RPMI8226 (cell line): ENCODE measurements at regions not wholly inside any gene's neighbourhood (a gene's known extent, or its start where the extent isn't known, plus 50 kb on each side); places are given as distances from the start of the nearest gene placed in this dataset.

Experiments used
- DNase-seq: peaks from one replicate; pipeline ENCODE4 v3.0.0-alpha.2; 2015

GRCh38 chr10:83945982-83946718, 193.2 kb upstream of the GHITM start:
- no peak for DNase-seq

DNA sequence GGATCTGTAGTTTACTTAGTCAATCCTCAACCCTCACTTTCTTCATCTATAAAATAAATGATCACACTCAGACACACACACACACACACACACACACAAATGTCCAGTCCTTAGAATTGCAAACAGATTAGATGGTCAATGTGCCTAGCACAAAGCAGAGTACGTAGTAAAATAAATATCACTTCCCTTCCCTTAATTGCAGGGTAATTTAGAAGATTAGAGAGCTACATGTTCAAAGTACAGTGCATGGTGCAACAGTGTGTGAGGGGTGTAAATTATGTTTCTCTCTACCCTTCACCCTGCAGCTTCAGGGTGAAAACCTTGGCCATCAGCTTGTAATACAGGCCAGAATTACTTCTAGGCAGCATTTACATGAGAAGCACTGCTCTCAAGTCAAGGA, 187.0 kb upstream of the GHITM start:
- no peak for DNase-seq

DNA sequence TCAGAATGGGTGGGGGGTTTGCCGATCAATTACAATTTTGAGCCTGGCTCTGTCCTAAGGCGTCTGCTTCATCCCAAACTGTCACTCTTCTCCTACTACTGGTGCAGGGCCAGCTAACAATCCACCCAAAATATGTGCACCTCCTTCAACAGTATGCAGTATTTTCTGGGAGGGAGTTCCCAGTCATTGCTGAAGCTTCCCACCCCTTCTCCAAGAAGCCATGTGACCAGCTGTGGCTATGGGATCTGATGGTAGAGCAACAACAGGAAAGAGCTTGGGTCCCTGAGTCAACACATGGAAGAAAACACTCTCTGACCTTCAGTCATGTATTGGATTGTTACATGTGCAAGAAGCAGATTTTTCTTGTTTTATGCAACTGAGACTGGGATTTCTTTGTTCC, 185.7 kb upstream of the GHITM start:
- DNase-seq: no peak

- peak; percentile 6 for DNase-seq
Observed at GRCh38 chr10:83954193-83954799, 185.0 kb upstream of the GHITM start.

GRCh38 chr10:83955406-83955805, 183.9 kb upstream of the GHITM start:
- no peak for DNase-seq

- no peak for DNase-seq
Observed at GRCh38 chr10:83957168-83957947, 182.0 kb upstream of the GHITM start.

- DNase-seq: peak; percentile 31
Observed at GRCh38 chr10:83959328-83959727, 180.0 kb upstream of the GHITM start.

DNA sequence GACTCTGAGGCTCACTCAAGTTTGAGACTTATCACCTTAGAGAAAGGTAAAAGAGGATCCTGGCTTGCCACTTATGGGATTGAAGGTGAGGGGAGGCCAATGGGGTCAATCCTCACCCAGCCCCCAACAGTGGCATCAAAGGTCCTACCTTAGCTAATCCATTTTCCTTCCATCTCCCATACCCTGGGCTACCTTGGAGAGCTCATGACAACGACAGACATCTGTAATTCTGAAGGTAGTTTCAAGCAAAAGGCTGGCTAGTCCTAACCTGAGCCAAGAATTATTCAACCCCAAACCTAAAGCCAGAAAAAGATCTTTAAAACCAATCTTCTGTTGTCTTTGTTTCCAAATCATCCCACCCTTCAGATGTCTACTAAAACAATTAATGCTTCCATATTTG, 179.2 kb upstream of the GHITM start:
- no peak for DNase-seq

- DNase-seq: no peak
Observed at GRCh38 chr10:83961620-83962019, 177.7 kb upstream of the GHITM start.

GRCh38 chr10:83963446-83963845, 175.9 kb upstream of the GHITM start:
- no peak for DNase-seq

- no peak for DNase-seq
Observed at GRCh38 chr10:83965473-83965872, 173.8 kb upstream of the GHITM start.

DNA sequence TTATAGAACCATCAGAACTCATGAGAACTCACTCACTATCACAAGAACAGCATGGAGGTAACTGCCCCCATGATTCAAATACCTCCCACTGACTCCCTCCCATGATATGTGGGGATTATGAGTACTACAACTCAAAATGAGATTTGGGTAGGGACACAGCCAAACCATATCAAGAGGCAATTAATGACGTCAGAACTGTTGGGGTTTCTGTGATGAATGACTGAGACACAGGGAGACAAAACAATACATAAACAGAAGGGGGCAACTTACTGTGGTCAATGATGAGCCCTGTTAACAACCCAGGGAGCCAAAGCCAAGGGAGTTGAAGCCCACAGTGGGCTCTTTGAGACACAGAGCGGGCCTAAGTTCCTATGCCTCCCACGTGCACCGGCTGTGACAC, 171.3 kb upstream of the GHITM start:
- no peak for DNase-seq

DNA sequence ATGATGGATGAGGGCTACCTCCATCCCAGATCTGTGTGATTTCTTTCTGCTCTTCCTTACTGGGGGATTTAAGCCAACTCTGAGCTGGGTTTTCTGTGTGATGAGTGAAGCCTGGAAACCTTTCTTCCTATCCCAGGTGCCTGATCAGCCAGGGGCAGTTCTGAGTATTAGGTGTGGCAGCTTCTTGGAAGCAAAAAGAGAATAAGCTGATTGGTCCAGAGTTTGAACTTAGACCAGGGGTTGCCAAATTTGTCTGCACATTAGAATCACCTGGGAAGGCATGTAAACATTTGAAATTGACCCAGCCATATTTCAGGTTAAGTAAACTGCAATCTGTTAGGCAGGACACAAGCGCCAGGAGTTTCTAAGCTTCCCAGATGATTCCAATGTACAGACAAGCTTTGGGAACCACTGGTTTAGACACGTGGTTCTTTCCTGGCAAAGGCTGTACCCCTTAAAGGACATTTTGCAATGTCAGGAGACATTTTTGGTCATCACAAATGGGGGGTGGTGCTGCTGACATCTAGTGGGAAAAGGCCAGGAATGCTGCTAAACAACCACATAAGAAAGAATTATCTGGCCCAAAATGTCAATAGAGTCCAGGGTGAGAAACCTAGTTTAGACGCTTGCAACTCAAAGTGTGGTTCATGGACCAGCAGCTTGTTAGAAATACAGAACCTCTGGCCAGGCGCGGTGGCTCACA, 160.5 kb upstream of the GHITM start:
- DNase-seq: no peak

DNA sequence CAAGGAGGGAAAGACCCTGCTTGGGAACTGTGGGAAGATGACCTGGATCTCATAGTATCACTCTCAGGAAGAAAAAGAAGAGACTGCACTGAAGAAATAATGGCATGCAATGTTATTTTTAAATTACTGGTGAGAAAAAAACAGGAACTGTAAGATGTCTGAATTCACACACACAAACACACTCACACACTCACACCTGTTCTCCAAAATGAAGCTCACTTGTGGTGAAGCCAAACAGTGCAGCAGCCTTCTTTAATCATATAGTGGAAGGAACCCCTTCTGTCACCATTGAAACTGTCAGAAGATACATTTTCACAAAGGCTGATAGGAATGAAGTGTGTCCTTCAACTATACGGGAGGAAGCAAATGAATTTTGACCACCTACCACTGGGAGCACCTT, 156.5 kb upstream of the GHITM start:
- DNase-seq: no peak

- DNase-seq: no peak
Observed at GRCh38 chr10:83983578-83984255, 155.6 kb upstream of the GHITM start.

GRCh38 chr10:83984256-83984640, 155.1 kb upstream of the GHITM start:
- no peak for DNase-seq

- no peak for DNase-seq
Observed at GRCh38 chr10:83986800-83987199, 152.5 kb upstream of the GHITM start.

GRCh38 chr10:83987216-83987615, 152.1 kb upstream of the GHITM start:
- no peak for DNase-seq

- DNase-seq: no peak
Observed at GRCh38 chr10:83988435-83988834, 150.9 kb upstream of the GHITM start.

DNA sequence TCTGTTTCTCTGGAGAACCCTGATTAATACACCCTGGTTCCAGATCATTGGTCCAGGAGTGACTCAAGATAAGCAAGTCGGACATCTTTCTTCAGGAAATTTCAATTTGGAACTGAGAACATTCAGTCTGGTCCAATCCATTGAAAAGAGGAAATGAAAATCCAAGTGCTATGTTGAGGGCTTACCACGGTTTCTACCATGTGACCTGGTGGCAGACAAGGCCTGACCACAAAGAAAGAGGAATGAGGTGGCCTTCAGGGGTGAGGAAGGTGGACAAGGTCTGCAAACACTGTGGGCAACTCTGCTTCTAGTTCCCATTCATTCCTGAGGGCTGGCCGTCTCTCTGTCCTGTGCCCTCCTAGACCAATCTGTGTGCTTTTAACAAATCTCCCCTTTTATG, 149.2 kb upstream of the GHITM start:
- DNase-seq: peak; percentile 54

DNA sequence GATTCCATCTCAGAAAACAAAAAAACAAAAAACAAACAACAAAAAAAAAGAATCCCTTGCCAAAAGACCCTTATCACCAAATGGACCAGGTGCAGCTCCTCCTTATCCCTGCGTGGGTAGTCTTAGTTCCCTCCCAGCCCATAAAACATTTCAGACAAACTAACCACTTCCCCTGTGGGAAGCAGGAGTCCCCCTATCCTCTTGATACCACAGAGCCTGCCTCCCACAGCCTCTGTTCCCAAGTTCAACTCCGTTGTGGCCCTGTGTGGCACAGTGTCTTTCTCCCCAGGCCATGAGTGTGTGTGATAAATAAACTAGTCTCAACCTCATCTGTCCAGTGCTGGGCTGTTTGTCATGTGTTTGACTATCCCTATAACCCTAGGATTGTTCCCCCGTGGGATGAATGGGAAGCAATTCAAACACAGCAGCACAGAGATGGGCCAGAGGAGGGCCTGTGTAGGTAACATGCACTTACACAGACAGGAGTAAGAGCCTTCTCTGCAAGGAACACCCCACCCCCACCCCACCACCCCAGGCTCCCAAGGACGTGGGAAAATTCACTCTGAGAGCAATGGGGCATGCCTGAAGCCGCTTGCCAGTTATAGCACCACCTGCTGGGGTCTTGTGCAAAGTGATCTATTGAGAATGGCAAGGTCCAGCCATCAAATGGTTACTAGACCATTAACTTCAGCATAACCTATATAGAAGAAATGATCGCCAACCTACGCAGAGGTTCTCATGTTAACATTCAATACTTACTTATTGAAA, 147.1 kb upstream of the GHITM start:
- DNase-seq: peak; percentile 7

DNA sequence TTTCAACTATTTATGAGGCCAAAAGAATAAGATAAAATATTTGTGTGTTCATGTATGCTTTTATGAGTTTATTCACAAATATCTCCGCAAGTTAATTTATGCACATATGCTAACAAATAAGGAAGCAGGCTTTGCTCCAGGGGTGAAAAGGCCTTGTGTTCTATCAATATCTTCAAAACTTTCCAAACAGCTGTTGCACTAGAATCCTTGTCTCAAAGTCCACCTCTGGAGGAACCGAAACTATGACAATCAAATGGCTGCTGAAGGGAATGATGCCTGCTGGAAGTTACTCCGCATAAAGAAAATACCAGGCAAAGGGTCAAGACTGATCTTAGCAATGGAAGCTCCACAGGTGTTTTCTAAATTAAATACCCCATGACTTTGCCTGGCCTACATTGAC, 145.0 kb upstream of the GHITM start:
- DNase-seq: no peak
